ENCODE measurements at regions not wholly inside any gene's neighbourhood (a gene's known extent, or its start where the extent isn't known, plus 50 kb on each side); places are given as distances from the start of the nearest gene placed in this dataset.

DNA sequence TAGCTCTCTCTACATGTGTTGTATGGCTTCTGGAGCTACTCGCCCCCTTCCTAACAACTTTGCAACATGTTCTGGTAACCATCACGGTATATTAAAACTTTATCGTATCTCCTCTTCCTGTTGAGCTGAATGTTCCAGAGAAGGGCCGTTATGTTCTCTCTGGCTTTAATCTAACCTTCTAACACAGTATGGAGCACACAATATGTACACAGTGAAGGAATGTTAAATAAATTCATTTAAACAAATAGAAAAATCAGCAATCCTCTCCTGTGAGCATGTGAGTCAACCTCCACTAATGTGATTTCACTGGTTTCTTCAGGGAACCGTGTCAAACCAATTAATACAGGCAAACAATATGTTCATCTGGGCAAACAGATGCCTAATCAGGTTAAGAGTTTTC is 319.5 kb upstream of the OR4E1 start:
- TF ChIP-seq CTCF (IDR thresholded peaks at IDR 0.05) = no peak
- TF ChIP-seq POLR2A (IDR thresholded peaks at IDR 0.05) = no peak
